B cell (primary cell): ENCODE measurements at regions not wholly inside any gene's neighbourhood (a gene's known extent, or its start where the extent isn't known, plus 50 kb on each side); places are given as distances from the start of the nearest gene placed in this dataset.

Experiments
- ATAC-seq: fragments of 200-7000 bp; cut with Tn5 transposase; one replicate; pipeline ENCODE4 v1.10.0; 2021; ENCODE audit warnings: low read depth, mild to moderate bottlenecking, moderate number of reproducible peaks, moderate library complexity
- CTCF ChIA-PET: fragments of 350-600 bp; sonication (Branson Sonifier 250); formaldehyde crosslinking; loops from one replicate; lab custom pipeline; 2021; ENCODE audit warnings: antibody characterized with exemption, inconsistent platforms; lab: Charles Lee
- POLR2A ChIA-PET: fragments of 350-600 bp; sonication (Branson Sonifier 250); formaldehyde crosslinking; loops from one replicate; lab custom pipeline; 2021; ENCODE audit warnings: antibody characterized with exemption; lab: Charles Lee
- DNase-seq: peaks from one replicate; pipeline ENCODE4 v3.0.0; 2013
- H2AFZ ChIP-seq: 2 replicates; pipeline ENCODE4 v1.6.1; 2012; ENCODE audit warnings: mild to moderate bottlenecking, low read depth, low read length; ENCODE audit not compliant: insufficient read depth, poor library complexity, severe bottlenecking
- H3K27ac ChIP-seq, 2 donors: 1 replicate in 1 of 2; 2 replicates in 1 of 2; pipeline ENCODE4 v1.5.1; 2012 to 2013; ENCODE audit warnings: low read length in 2 of 2, mild to moderate bottlenecking in 2 of 2, moderate library complexity in 1 of 2
- H3K27me3 ChIP-seq, 4 experiments: fragments of 200-600 bp in 1 of 4; sonication (generic) in 1 of 4; replicated peaks in 1 of 4; 1 replicate in 2 of 4; 2 replicates in 2 of 4; pipeline versions ENCODE4 v1.6.1 to v1.7.0; 2013 to 2016; ENCODE audit warnings: low read length in 3 of 4, mild to moderate bottlenecking in 2 of 4, mixed read lengths in 1 of 4, moderate library complexity in 1 of 4; ENCODE audit not compliant: insufficient read depth in 4 of 4, control insufficient read depth in 3 of 4; ENCODE audit errors: control extremely low read depth in 1 of 4
- H3K36me3 ChIP-seq, 2 experiments: replicated peaks in 1 of 2; 1 replicate in 1 of 2; 2 replicates in 1 of 2; pipeline versions ENCODE4 v1.6.1 to v1.7.1; 2013; ENCODE audit warnings: low read length in 1 of 2; ENCODE audit not compliant: insufficient read depth in 2 of 2, control insufficient read depth in 1 of 2; ENCODE audit errors: control extremely low read depth in 1 of 2, extremely low read depth in 1 of 2
- H3K4me1 ChIP-seq, 2 donors: fragments of 200-600 bp in 1 of 2; sonication (generic) in 1 of 2; 1 replicate in 1 of 2; 2 replicates in 1 of 2; pipeline versions ENCODE4 v1.5.1 to v1.6.1; 2013 to 2017; ENCODE audit warnings: low read length in 2 of 2; ENCODE audit not compliant: control insufficient read depth in 2 of 2, insufficient read depth in 2 of 2
- H3K4me2 ChIP-seq: replicated peaks from 2 replicates; pipeline ENCODE3; 2012; ENCODE audit warnings: mild to moderate bottlenecking, low read depth, low read length; ENCODE audit not compliant: poor library complexity, severe bottlenecking
- H3K4me3 ChIP-seq, 5 experiments: fragments of 200-600 bp in 1 of 5; sonication (generic) in 1 of 5; 1 replicate in 3 of 5; 2 replicates in 2 of 5; pipeline versions ENCODE4 v1.5.1 to v1.7.0; 2011 to 2016; ENCODE audit warnings: low read length in 4 of 5, mild to moderate bottlenecking in 4 of 5, low read depth in 2 of 5, control low read depth in 1 of 5, moderate library complexity in 1 of 5; ENCODE audit not compliant: insufficient read depth in 1 of 5; ENCODE audit errors: control extremely low read depth in 1 of 5, extremely low read depth in 1 of 5
- H3K79me2 ChIP-seq: fragments of 200-600 bp; sonication (generic); one replicate; pipeline ENCODE4 v1.6.0; 2016; ENCODE audit warnings: low read length; ENCODE audit not compliant: control insufficient read depth, insufficient read depth
- H3K9ac ChIP-seq: fragments of 200-600 bp; sonication (generic); 2 replicates; pipeline ENCODE4 v1.6.1; 2017; ENCODE audit warnings: mild to moderate bottlenecking, low read length, moderate library complexity
- H3K9me3 ChIP-seq, 3 donors: one replicate each; pipeline versions ENCODE4 v1.6.1 to v1.7.1; 2013; ENCODE audit warnings: low read length in 2 of 3; ENCODE audit not compliant: control insufficient read depth in 2 of 3, insufficient read depth in 1 of 3; ENCODE audit errors: control extremely low read depth in 1 of 3
- H4K20me1 ChIP-seq: 2 replicates; pipeline ENCODE4 v1.6.0; 2012; ENCODE audit warnings: mild to moderate bottlenecking, low read length; ENCODE audit not compliant: insufficient read depth, control insufficient read depth, poor library complexity, severe bottlenecking
- H3K27ac Mint-ChIP-seq: one replicate; pipeline ENCODE4 v1.8.0; 2021; ENCODE audit warnings: mixed read lengths
- H3K27me3 Mint-ChIP-seq: one replicate; pipeline ENCODE4 v1.8.0; 2021; ENCODE audit warnings: mixed read lengths
- H3K4me1 Mint-ChIP-seq: one replicate; pipeline ENCODE4 v1.8.0; 2021; ENCODE audit warnings: mixed read lengths
- H3K4me3 Mint-ChIP-seq: one replicate; pipeline ENCODE4 v1.8.0; 2021; ENCODE audit warnings: mixed read lengths
- H3K9me3 Mint-ChIP-seq: one replicate; pipeline ENCODE4 v1.8.0; 2022; ENCODE audit warnings: mixed read lengths; ENCODE audit not compliant: insufficient read depth
- EZH2 ChIP-seq: IDR thresholded peaks from 2 replicates; pipeline ENCODE4 v1.6.1; 2012; ENCODE audit warnings: borderline replicate concordance, low read depth, mild to moderate bottlenecking, moderate library complexity, low read length; ENCODE audit not compliant: insufficient read depth, poor library complexity, severe bottlenecking
- WGBS: methylation state at CpG from one replicate; pipeline ENCODE4 v1.1.5; 2013; ENCODE audit warnings: missing lambda C conversion rate; ENCODE audit not compliant: insufficient coverage; 5-methylcytosine and 5-hydroxymethylcytosine counted together
- intact Hi-C: fragments of 100-400 bp; cut with micrococcal nuclease; formaldehyde crosslinking; loops from one replicate; pipeline ENCODE4 v1.10.0; 2022
- TF ChIP-seq, protein P1 (sequence below): fragments of 200-600 bp; IDR thresholded peaks from one replicate; pipeline ENCODE4 v1.8.0; 2022; ENCODE audit warnings: antibody characterized with exemption, mild to moderate bottlenecking

DNA sequence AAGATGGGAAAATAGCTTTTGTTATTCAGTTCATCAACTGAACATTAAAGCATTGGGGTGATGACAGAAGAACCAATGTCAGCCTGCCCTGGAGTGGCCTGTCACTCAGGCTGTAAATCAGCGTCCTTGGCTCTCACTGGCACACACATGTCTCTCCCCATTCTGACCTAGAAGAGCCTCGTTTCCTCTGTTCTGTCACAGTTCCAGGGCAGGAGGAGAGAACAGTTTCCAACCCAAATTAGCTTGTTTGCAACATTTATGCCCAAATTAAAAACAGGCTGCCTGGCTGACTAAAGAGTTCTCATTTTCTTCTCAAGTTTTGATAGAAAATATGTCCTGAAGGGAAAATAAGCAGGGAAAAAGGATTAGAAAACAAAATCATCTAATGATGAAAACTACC lies 520.1 kb downstream of the CHSY3 start:
- H3K27ac ChIP-seq = no peak overlapping the region
- no peak overlapping the region for H3K9ac ChIP-seq
- no peak overlapping the region for H3K4me3 ChIP-seq
- WGBS = 57% methylated on average over 2 of the region's 2 CpGs
- H3K36me3 ChIP-seq = no peaks in the 10 kb centered on the region
- H3K79me2 ChIP-seq = no peaks in the 10 kb centered on the region
- H3K27me3 ChIP-seq = no peaks in the 10 kb centered on the region
- ATAC-seq (no peak), DNase-seq (no peak)
- no peak overlapping the region for H2AFZ ChIP-seq
- no peak overlapping the region for H3K4me3 Mint-ChIP-seq
- H3K4me1 ChIP-seq = no peaks in the 10 kb centered on the region
- ChIA-PET POLR2A (no interaction called here), CTCF (no interaction called here)
- no peaks in the 10 kb centered on the region for H3K4me1 Mint-ChIP-seq
- no peaks in the 10 kb centered on the region for H4K20me1 ChIP-seq
- intact Hi-C loops = no loop called here
- no peak overlapping the region for H3K27ac Mint-ChIP-seq
- H3K9me3 ChIP-seq = no peaks in the 10 kb centered on the region
- no peak for TF ChIP-seq EZH2
- TF ChIP-seq, protein P1, sequence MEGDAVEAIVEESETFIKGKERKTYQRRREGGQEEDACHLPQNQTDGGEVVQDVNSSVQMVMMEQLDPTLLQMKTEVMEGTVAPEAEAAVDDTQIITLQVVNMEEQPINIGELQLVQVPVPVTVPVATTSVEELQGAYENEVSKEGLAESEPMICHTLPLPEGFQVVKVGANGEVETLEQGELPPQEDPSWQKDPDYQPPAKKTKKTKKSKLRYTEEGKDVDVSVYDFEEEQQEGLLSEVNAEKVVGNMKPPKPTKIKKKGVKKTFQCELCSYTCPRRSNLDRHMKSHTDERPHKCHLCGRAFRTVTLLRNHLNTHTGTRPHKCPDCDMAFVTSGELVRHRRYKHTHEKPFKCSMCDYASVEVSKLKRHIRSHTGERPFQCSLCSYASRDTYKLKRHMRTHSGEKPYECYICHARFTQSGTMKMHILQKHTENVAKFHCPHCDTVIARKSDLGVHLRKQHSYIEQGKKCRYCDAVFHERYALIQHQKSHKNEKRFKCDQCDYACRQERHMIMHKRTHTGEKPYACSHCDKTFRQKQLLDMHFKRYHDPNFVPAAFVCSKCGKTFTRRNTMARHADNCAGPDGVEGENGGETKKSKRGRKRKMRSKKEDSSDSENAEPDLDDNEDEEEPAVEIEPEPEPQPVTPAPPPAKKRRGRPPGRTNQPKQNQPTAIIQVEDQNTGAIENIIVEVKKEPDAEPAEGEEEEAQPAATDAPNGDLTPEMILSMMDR = no peak
- H3K4me2 ChIP-seq = no peak overlapping the region
- H3K27me3 Mint-ChIP-seq = no peaks in the 10 kb centered on the region
- H3K9me3 Mint-ChIP-seq = no peaks in the 10 kb centered on the region

DNA sequence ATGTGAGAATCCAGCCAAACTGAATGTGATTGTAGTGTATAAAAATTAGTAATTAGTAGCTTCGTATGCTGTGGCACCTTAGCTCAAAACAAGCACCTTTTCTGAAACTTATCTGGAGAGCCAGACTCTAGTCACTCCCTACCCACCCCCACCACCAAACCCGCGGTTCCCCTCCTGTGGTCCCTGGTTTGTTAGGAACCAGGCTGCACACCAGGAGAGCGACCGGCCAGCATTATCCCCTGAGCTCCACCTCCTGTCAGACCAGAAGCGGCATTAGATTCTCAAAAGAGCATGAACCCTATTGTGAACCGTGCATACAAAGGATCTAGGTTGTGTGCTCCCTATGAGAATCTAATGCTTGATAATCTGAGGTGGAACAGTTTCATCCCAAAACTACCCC lies 498.6 kb downstream of the CHSY3 start:
- Histone ChIP-seq H3K4me3 (no peak overlapping the region), H2AFZ (no peak overlapping the region), H3K36me3 (no peaks in the 10 kb centered on the region), H3K79me2 (no peaks in the 10 kb centered on the region), H3K9ac (no peak overlapping the region), H3K4me2 (no peak overlapping the region), H4K20me1 (no peaks in the 10 kb centered on the region), H3K4me1 (no peaks in the 10 kb centered on the region), H3K27ac (no peak overlapping the region), H3K9me3 (peaks cover 0 to 1% (median 0%) of the 10 kb centered on the region in 3 donors), H3K27me3 (no peaks in the 10 kb centered on the region)
- TF ChIP-seq, protein P1 = no peak
- no peak for TF ChIP-seq EZH2
- CTCF ChIA-PET = no interaction called here
- ATAC-seq (no peak), DNase-seq (no peak)
- H3K4me3 Mint-ChIP-seq = no peak overlapping the region
- no peaks in the 10 kb centered on the region for H3K9me3 Mint-ChIP-seq
- POLR2A ChIA-PET = no interaction called here
- intact Hi-C loops = no loop called here
- no peaks in the 10 kb centered on the region for H3K4me1 Mint-ChIP-seq
- H3K27me3 Mint-ChIP-seq = no peaks in the 10 kb centered on the region
- 75% methylated on average over 4 of the region's 7 CpGs for WGBS
- H3K27ac Mint-ChIP-seq = no peak overlapping the region
